Panc1 (cell line): ENCODE measurements at regions not wholly inside any gene's neighbourhood (a gene's known extent, or its start where the extent isn't known, plus 50 kb on each side); places are given as distances from the start of the nearest gene placed in this dataset.

Experiments used
- ATAC-seq: fragments of 200-7000 bp; cut with Tn5 transposase; 2 replicates; pipeline ENCODE4 v1.9.1; 2020; ENCODE audit warnings: mild to moderate bottlenecking, moderate library complexity
- BruUV-seq: library from RNA; stranded (reverse); fragments of 400-500 nt; replicated peaks from 2 replicates; lab custom pipeline; 2021; lab: Mats Ljungman, UMichigan
- CTCF ChIA-PET: fragments of 300-600 bp; sonication (Branson Sonifier 250); formaldehyde crosslinking; loops from one replicate; lab custom pipeline; 2022; ENCODE audit warnings: antibody characterized with exemption; lab: Charles Lee
- POLR2A ChIA-PET: fragments of 300-600 bp; sonication (Branson Sonifier 250); formaldehyde crosslinking; loops from one replicate; lab custom pipeline; 2022; ENCODE audit warnings: antibody characterized with exemption; lab: Charles Lee
- DNase-seq: peaks from one replicate; pipeline ENCODE4 v3.0.0-alpha.2; 2010; ENCODE audit warnings: low read depth, low spot score
- H3K27ac ChIP-seq: 2 replicates; pipeline ENCODE4 v1.5.1; 2011; ENCODE audit warnings: mild to moderate bottlenecking, low read length, inconsistent platforms
- H3K27me3 ChIP-seq: fragments of 200-500 bp; sonication (Bioruptor generic); 2 replicates; pipeline ENCODE4 v1.6.0; 2014; ENCODE audit warnings: low read length, inconsistent platforms; ENCODE audit not compliant: control insufficient read depth, insufficient read depth
- H3K36me3 ChIP-seq: fragments of 200-500 bp; sonication (Bioruptor generic); 2 replicates; pipeline ENCODE4 v1.5.1; 2014; ENCODE audit warnings: inconsistent platforms, mild to moderate bottlenecking, low read length, moderate library complexity; ENCODE audit not compliant: control insufficient read depth, insufficient read depth
- H3K4me1 ChIP-seq: 2 replicates; pipeline ENCODE4 v1.5.1; 2011; ENCODE audit warnings: inconsistent platforms, mild to moderate bottlenecking, low read length, moderate library complexity; ENCODE audit not compliant: control insufficient read depth, insufficient read depth
- H3K4me3 ChIP-seq, 2 experiments: 2 replicates each; pipeline ENCODE4 v1.5.1; 2011 to 2012; ENCODE audit warnings: low read depth in 2 of 2, low read length in 2 of 2, mild to moderate bottlenecking in 2 of 2, inconsistent platforms in 1 of 2, moderate library complexity in 1 of 2
- H3K9me3 ChIP-seq: fragments of 200-500 bp; sonication (Bioruptor generic); 2 replicates; pipeline ENCODE4 v1.5.1; 2014; ENCODE audit warnings: low read depth, mild to moderate bottlenecking, inconsistent platforms, low read length, moderate library complexity; ENCODE audit not compliant: control insufficient read depth, insufficient read depth
- CTCF ChIP-seq: fragments of 450-650 bp; IDR thresholded peaks from 2 replicates; pipeline ENCODE4 v1.5.1; 2017; ENCODE audit warnings: mild to moderate bottlenecking
- POLR2AphosphoS5 ChIP-seq: IDR thresholded peaks from 2 replicates; pipeline ENCODE4 v1.6.1; 2012; ENCODE audit warnings: mild to moderate bottlenecking, low read depth, low read length, moderate library complexity
- REST ChIP-seq, 2 experiments: IDR thresholded peaks; 2 replicates each; pipeline ENCODE4 v1.6.1; 2011 to 2012; ENCODE audit warnings: low read depth in 2 of 2, control low read depth in 1 of 2, low read length in 1 of 2, mild to moderate bottlenecking in 1 of 2, moderate library complexity in 1 of 2; ENCODE audit not compliant: insufficient read depth in 1 of 2
- SIN3A ChIP-seq: IDR thresholded peaks from 2 replicates; pipeline ENCODE4 v1.6.1; 2012; ENCODE audit warnings: low read depth, mild to moderate bottlenecking, low read length, moderate library complexity, borderline replicate concordance; ENCODE audit not compliant: insufficient read depth
- TCF7L2 ChIP-seq: IDR thresholded peaks from 2 replicates; pipeline ENCODE4 v1.6.1; 2011; ENCODE audit warnings: mild to moderate bottlenecking, low read depth, low read length, inconsistent platforms
- in situ Hi-C: cut with HindIII; loops from 2 replicates; pipeline ENCODE4 v1.10.0; 2016; ENCODE audit warnings: low sequenced_read_pairs, low pct_unique_long_range_greater_than_20kb
- intact Hi-C: fragments of 100-400 bp; cut with micrococcal nuclease; formaldehyde crosslinking; loops from one replicate; pipeline ENCODE4 v1.10.0; 2022; ENCODE audit not compliant: unreplicated experiment

- no peaks in the 10 kb centered on the region for H3K36me3 ChIP-seq
- H3K4me1 ChIP-seq: no peaks in the 10 kb centered on the region
- in situ Hi-C loops: no loop called here
- BruUV-seq: no TSS peak
- H3K4me3 ChIP-seq: no peak overlapping the region
- no peak for ATAC-seq
- TF ChIP-seq REST (IDR thresholded peaks at IDR 0.05; ENCODE audit: insufficient read depth in 1 of 2, low read depth in 2 of 2, low read length in 1 of 2): no peak
- TF ChIP-seq SIN3A: no peak
- no peak for TF ChIP-seq POLR2AphosphoS5
- no peaks in the 10 kb centered on the region for H3K9me3 ChIP-seq
- CTCF ChIA-PET: no interaction called here
- no peak for DNase-seq
- intact Hi-C loops: no loop called here
- H3K27me3 ChIP-seq: no peaks in the 10 kb centered on the region
- POLR2A ChIA-PET: no interaction called here
- no peak overlapping the region for H3K27ac ChIP-seq
These were observed 240.7 kb upstream of the DAPK1 start for GRCh38 chr9:87256973-87257372.

- ChIA-PET CTCF (no interaction called here), POLR2A (no interaction called here)
- Histone ChIP-seq H3K27ac (no peak overlapping the region), H3K4me3 (no peak overlapping the region), H3K27me3 (no peaks in the 10 kb centered on the region), H3K4me1 (no peaks in the 10 kb centered on the region), H3K9me3 (no peaks in the 10 kb centered on the region), H3K36me3 (no peaks in the 10 kb centered on the region)
- TF ChIP-seq CTCF: no peak
- no peak for TF ChIP-seq REST (IDR thresholded peaks at IDR 0.05; ENCODE audit: insufficient read depth in 1 of 2, low read depth in 2 of 2, low read length in 1 of 2)
- TF ChIP-seq SIN3A: no peak
- no peak for TF ChIP-seq POLR2AphosphoS5
- TF ChIP-seq TCF7L2: no peak
- DNase-seq: no peak
- BruUV-seq: no TSS peak
- in situ Hi-C loops: no loop called here
- ATAC-seq: no peak
- intact Hi-C loops: no loop called here
These were observed 237.8 kb upstream of the DAPK1 start for GRCh38 chr9:87259543-87260518.
